ENCODE measurements at regions not wholly inside any gene's neighbourhood (a gene's known extent, or its start where the extent isn't known, plus 50 kb on each side); places are given as distances from the start of the nearest gene placed in this dataset.

- TF ChIP-seq POLR2AphosphoS5 (IDR thresholded peaks at IDR 0.05; ENCODE audit: low read depth) (no peak), CTCF (conservative IDR thresholded peaks at IDR 0.05; ENCODE audit: low read depth in 2 of 2) (no peak), EZH2phosphoT487 (IDR thresholded peaks at IDR 0.05; ENCODE audit: unreplicated experiment) (no peak), JUNB (IDR thresholded peaks at IDR 0.05; ENCODE audit: unreplicated experiment) (no peak), ZNF462 (CRISPR knock-in tag; IDR thresholded peaks at IDR 0.05) (no peak), NANOG (IDR thresholded peaks at IDR 0.05; ENCODE audit: borderline replicate concordance) (no peak), EZH2 (IDR thresholded peaks at IDR 0.05; ENCODE audit: low read depth, unreplicated experiment) (no peak)
Observed at GRCh38 chr13:105345131-105345530, 1190.3 kb downstream of the EFNB2 start.

Data from GM23338 (cell line).